CD4-positive, alpha-beta T cell (primary cell): ENCODE measurements at regions not wholly inside any gene's neighbourhood (a gene's known extent, or its start where the extent isn't known, plus 50 kb on each side); places are given as distances from the start of the nearest gene placed in this dataset.

Experiments used
- ATAC-seq: fragments of 200-7000 bp; cut with Tn5 transposase; one replicate; pipeline ENCODE4 v1.10.0; 2022; ENCODE audit warnings: mild to moderate bottlenecking; ENCODE audit not compliant: poor library complexity
- CTCF ChIA-PET: fragments of 350-600 bp; sonication (Branson Sonifier 250); formaldehyde crosslinking; loops from one replicate; lab custom pipeline; 2021; ENCODE audit warnings: antibody characterized with exemption, inconsistent platforms; lab: Charles Lee
- POLR2A ChIA-PET: fragments of 350-600 bp; sonication (Branson Sonifier 250); formaldehyde crosslinking; loops from one replicate; lab custom pipeline; 2021; ENCODE audit warnings: antibody characterized with exemption, inconsistent platforms; lab: Charles Lee
- DNase-seq, 14 experiments: peaks; one replicate each; pipeline ENCODE4 v3.0.0-alpha.2; 2013 to 2020; ENCODE audit warnings: mixed read lengths in 2 of 14
- H3K27ac ChIP-seq, 2 donors: one replicate each; pipeline versions ENCODE4 v1.5.1 to v1.7.0; 2013; ENCODE audit warnings: low read length in 2 of 2, low read depth in 1 of 2, mild to moderate bottlenecking in 1 of 2
- H3K27me3 ChIP-seq, 2 experiments: 1 replicate in 1 of 2; 2 replicates in 1 of 2; pipeline versions ENCODE4 v1.6.1 to v1.7.0; 2013; ENCODE audit warnings: low read length in 2 of 2, control low read depth in 1 of 2, mild to moderate bottlenecking in 1 of 2, moderate library complexity in 1 of 2; ENCODE audit not compliant: insufficient read depth in 2 of 2, control insufficient read depth in 1 of 2
- H3K36me3 ChIP-seq: one replicate; pipeline ENCODE4 v1.6.1; 2013; ENCODE audit warnings: low read length, control low read depth; ENCODE audit not compliant: insufficient read depth
- H3K4me1 ChIP-seq: one replicate; pipeline ENCODE4 v1.6.1; 2013; ENCODE audit warnings: low read length, control low read depth; ENCODE audit not compliant: insufficient read depth
- H3K4me3 ChIP-seq: one replicate; pipeline ENCODE4 v1.5.1; 2013; ENCODE audit warnings: mild to moderate bottlenecking, low read length, moderate library complexity
- H3K9me3 ChIP-seq, 2 experiments: 1 replicate in 1 of 2; 2 replicates in 1 of 2; pipeline versions ENCODE4 v1.6.1 to v1.7.0; 2013; ENCODE audit warnings: low read length in 2 of 2, mild to moderate bottlenecking in 2 of 2, control low read depth in 1 of 2, moderate library complexity in 1 of 2; ENCODE audit not compliant: control insufficient read depth in 1 of 2, insufficient read depth in 1 of 2
- H3K27ac Mint-ChIP-seq: one replicate; pipeline ENCODE4 v1.8.0; 2020; ENCODE audit warnings: mixed read lengths
- H3K27me3 Mint-ChIP-seq: one replicate; pipeline ENCODE4 v1.8.0; 2021; ENCODE audit warnings: mixed read lengths
- H3K36me3 Mint-ChIP-seq: one replicate; pipeline ENCODE4 v1.8.0; 2021; ENCODE audit warnings: low read depth, mixed read lengths
- H3K4me1 Mint-ChIP-seq: one replicate; pipeline ENCODE4 v1.8.0; 2021; ENCODE audit warnings: low read depth, mixed read lengths
- H3K4me3 Mint-ChIP-seq: one replicate; pipeline ENCODE4 v1.8.0; 2020; ENCODE audit warnings: mild to moderate bottlenecking, mixed read lengths
- H3K9me3 Mint-ChIP-seq: one replicate; pipeline ENCODE4 v1.8.0; 2020; ENCODE audit warnings: mixed read lengths
- CTCF ChIP-seq: fragments of 200-600 bp; IDR thresholded peaks from one replicate; pipeline ENCODE4 v1.8.0; 2022; ENCODE audit warnings: antibody characterized with exemption, mild to moderate bottlenecking
- intact Hi-C, 2 experiments: fragments of 100-400 bp; cut with DNase I in 1 of 2; cut with micrococcal nuclease in 1 of 2; formaldehyde crosslinking; loops; one replicate each; pipeline versions ENCODE4 v1.15.1 to v1.9.0; 2023 to 2025; cut with DNase I, micrococcal nuclease

- no peaks in the 10 kb centered on the region for H3K4me1 Mint-ChIP-seq
- POLR2A ChIA-PET: no interaction called here
- H3K36me3 Mint-ChIP-seq: no peaks in the 10 kb centered on the region
- Histone ChIP-seq H3K4me3 (no peak overlapping the region), H3K36me3 (no peaks in the 10 kb centered on the region), H3K27ac (no peak overlapping the region), H3K4me1 (no peaks in the 10 kb centered on the region), H3K9me3 (no peaks in the 10 kb centered on the region), H3K27me3 (no peaks in the 10 kb centered on the region)
- H3K4me3 Mint-ChIP-seq: no peak overlapping the region
- no peaks in the 10 kb centered on the region for H3K27me3 Mint-ChIP-seq
- H3K27ac Mint-ChIP-seq: no peak overlapping the region
- TF ChIP-seq CTCF: no peak
- DNase-seq (no peak), ATAC-seq (no peak)
- intact Hi-C loops: no loop called here
- peaks cover 3% of the 10 kb centered on the region for H3K9me3 Mint-ChIP-seq
- CTCF ChIA-PET: no interaction called here
Observed at GRCh38 chrX:138930583-138930945, 219.0 kb upstream of the FGF13 start.

- Histone ChIP-seq H3K4me3 (no peak overlapping the region), H3K27me3 (no peaks in the 10 kb centered on the region), H3K4me1 (no peaks in the 10 kb centered on the region), H3K27ac (no peak overlapping the region), H3K36me3 (no peaks in the 10 kb centered on the region), H3K9me3 (no peaks in the 10 kb centered on the region)
- Mint-ChIP-seq H3K27ac (no peak overlapping the region), H3K4me3 (no peak overlapping the region), H3K27me3 (no peaks in the 10 kb centered on the region), H3K4me1 (no peaks in the 10 kb centered on the region), H3K36me3 (no peaks in the 10 kb centered on the region), H3K9me3 (peaks cover 3% of the 10 kb centered on the region)
- TF ChIP-seq CTCF: no peak
- ATAC-seq (no peak), DNase-seq (no peak)
- ChIA-PET CTCF (no interaction called here), POLR2A (no interaction called here)
- intact Hi-C loops: no loop called here
Observed at GRCh38 chrX:138929926-138930582, 218.5 kb upstream of the FGF13 start.

GRCh38 chrX:138928737-138929459 lies 217.4 kb upstream of the FGF13 start:
- CTCF ChIA-PET: no interaction called here

More at GRCh38 chrX:138928737-138929459, 217.4 kb upstream of the FGF13 start:
- Mint-ChIP-seq H3K4me1 (no peaks in the 10 kb centered on the region), H3K36me3 (no peaks in the 10 kb centered on the region), H3K9me3 (peaks cover 3% of the 10 kb centered on the region), H3K27ac (no peak overlapping the region), H3K27me3 (no peaks in the 10 kb centered on the region), H3K4me3 (no peak overlapping the region)
- Histone ChIP-seq H3K27ac (no peak overlapping the region), H3K4me1 (no peaks in the 10 kb centered on the region), H3K36me3 (no peaks in the 10 kb centered on the region), H3K9me3 (no peaks in the 10 kb centered on the region), H3K27me3 (no peaks in the 10 kb centered on the region), H3K4me3 (no peak overlapping the region)
- no peak for ATAC-seq
- intact Hi-C loops: no loop called here
- POLR2A ChIA-PET: no interaction called here
- DNase-seq: no peak
- TF ChIP-seq CTCF: no peak
